ENCODE measurements at regions not wholly inside any gene's neighbourhood (a gene's known extent, or its start where the extent isn't known, plus 50 kb on each side); places are given as distances from the start of the nearest gene placed in this dataset.
"Not testable (repeated sequence)": the region's sequence is repeated elsewhere in the genome, so short reads cannot be mapped to it uniquely, and the experiment has no call there.

GRCh38 chrX:92241249-92241648 is 462.1 kb downstream of the PCDH11X start:
- Mint-ChIP-seq H3K4me1 (ENCODE audit: low read depth) (no peaks in the 10 kb centered on the region), H3K27me3 (peaks cover 2% of the 10 kb centered on the region), H3K9me3 (no peaks in the 10 kb centered on the region), H3K4me3 (no peak overlapping the region), H3K27ac (no peak overlapping the region), H3K36me3 (ENCODE audit: low read depth) (no peaks in the 10 kb centered on the region)
- DNase-seq, result no peak

GRCh38 chrX:92247076-92247475 is 467.9 kb downstream of the PCDH11X start:
- DNase-seq, result no peak
- Mint-ChIP-seq H3K27me3 (no peaks in the 10 kb centered on the region), H3K27ac (no peak overlapping the region), H3K4me3 (no peak overlapping the region), H3K36me3 (ENCODE audit: low read depth) (no peaks in the 10 kb centered on the region), H3K4me1 (ENCODE audit: low read depth) (no peaks in the 10 kb centered on the region), H3K9me3 (no peaks in the 10 kb centered on the region)

- Mint-ChIP-seq H3K36me3 (ENCODE audit: low read depth) (no peaks in the 10 kb centered on the region), H3K4me3 (no peak overlapping the region), H3K27ac (no peak overlapping the region), H3K9me3 (peaks cover 2% of the 10 kb centered on the region), H3K4me1 (ENCODE audit: low read depth) (no peaks in the 10 kb centered on the region), H3K27me3 (no peaks in the 10 kb centered on the region)
- no peak for DNase-seq
These were observed 469.9 kb downstream of the PCDH11X start for GRCh38 chrX:92249125-92249524.

GRCh38 chrX:92260102-92260501 is 480.9 kb downstream of the PCDH11X start:
- no peak overlapping the region for H3K4me3 Mint-ChIP-seq
- DNase-seq, result no peak
- no peaks in the 10 kb centered on the region for H3K27me3 Mint-ChIP-seq
- no peak overlapping the region for H3K27ac Mint-ChIP-seq
- H3K4me1 Mint-ChIP-seq (ENCODE audit: low read depth), result no peaks in the 10 kb centered on the region
- H3K36me3 Mint-ChIP-seq (ENCODE audit: low read depth), result no peaks in the 10 kb centered on the region
- H3K9me3 Mint-ChIP-seq, result peaks cover 13% of the 10 kb centered on the region

- Mint-ChIP-seq H3K4me3 (no peak overlapping the region), H3K9me3 (no peaks in the 10 kb centered on the region), H3K4me1 (ENCODE audit: low read depth) (peaks cover 4% of the 10 kb centered on the region), H3K27me3 (peaks cover 3% of the 10 kb centered on the region), H3K27ac (no peak overlapping the region), H3K36me3 (ENCODE audit: low read depth) (no peaks in the 10 kb centered on the region)
- no peak for DNase-seq
These were observed 492.0 kb downstream of the PCDH11X start for GRCh38 chrX:92270936-92271855.

- DNase-seq; H3K9me3 Mint-ChIP-seq; H3K27ac Mint-ChIP-seq; H3K27me3 Mint-ChIP-seq; H3K4me3 Mint-ChIP-seq; H3K36me3 Mint-ChIP-seq (ENCODE audit: low read depth); H3K4me1 Mint-ChIP-seq (ENCODE audit: low read depth): not testable (repeated sequence)
These were observed 499.4 kb downstream of the PCDH11X start for GRCh38 chrX:92278556-92278955.

GRCh38 chrX:92280347-92280746 is 501.2 kb downstream of the PCDH11X start:
- not testable (repeated sequence) for H3K36me3 Mint-ChIP-seq (ENCODE audit: low read depth); H3K9me3 Mint-ChIP-seq; H3K27me3 Mint-ChIP-seq; H3K4me1 Mint-ChIP-seq (ENCODE audit: low read depth); DNase-seq; H3K4me3 Mint-ChIP-seq; H3K27ac Mint-ChIP-seq

- no peaks in the 10 kb centered on the region for H3K27me3 Mint-ChIP-seq
These were observed 504.1 kb downstream of the PCDH11X start for GRCh38 chrX:92283308-92283707.

GRCh38 chrX:92298067-92298466 is 518.9 kb downstream of the PCDH11X start:
- not testable (repeated sequence) for H3K9me3 Mint-ChIP-seq; H3K4me3 Mint-ChIP-seq; DNase-seq; H3K4me1 Mint-ChIP-seq (ENCODE audit: low read depth); H3K27ac Mint-ChIP-seq; H3K27me3 Mint-ChIP-seq; H3K36me3 Mint-ChIP-seq (ENCODE audit: low read depth)

More at GRCh38 chrX:92283308-92283707, 504.1 kb downstream of the PCDH11X start:
- Mint-ChIP-seq H3K4me3 (no peak overlapping the region), H3K4me1 (ENCODE audit: low read depth) (no peaks in the 10 kb centered on the region), H3K36me3 (ENCODE audit: low read depth) (no peaks in the 10 kb centered on the region), H3K27ac (no peak overlapping the region), H3K9me3 (no peaks in the 10 kb centered on the region)
- no peak for DNase-seq

GRCh38 chrX:92333194-92333593 is 554.0 kb downstream of the PCDH11X start:
- not testable (repeated sequence) for H3K9me3 Mint-ChIP-seq, H3K4me3 Mint-ChIP-seq, H3K27me3 Mint-ChIP-seq

GRCh38 chrX:92351065-92351464 is 571.9 kb downstream of the PCDH11X start:
- not testable (repeated sequence) for H3K4me3 Mint-ChIP-seq; H3K27me3 Mint-ChIP-seq; H3K36me3 Mint-ChIP-seq (ENCODE audit: low read depth); DNase-seq; H3K27ac Mint-ChIP-seq; H3K4me1 Mint-ChIP-seq (ENCODE audit: low read depth); H3K9me3 Mint-ChIP-seq

More at GRCh38 chrX:92333194-92333593, 554.0 kb downstream of the PCDH11X start:
- H3K4me1 Mint-ChIP-seq (ENCODE audit: low read depth); DNase-seq; H3K27ac Mint-ChIP-seq; H3K36me3 Mint-ChIP-seq (ENCODE audit: low read depth): not testable (repeated sequence)

GRCh38 chrX:92351511-92351910 is 572.3 kb downstream of the PCDH11X start:
- Mint-ChIP-seq H3K27ac (no peak overlapping the region), H3K9me3 (no peaks in the 10 kb centered on the region), H3K4me3 (no peak overlapping the region), H3K4me1 (ENCODE audit: low read depth) (no peaks in the 10 kb centered on the region), H3K27me3 (no peaks in the 10 kb centered on the region), H3K36me3 (ENCODE audit: low read depth) (no peaks in the 10 kb centered on the region)
- DNase-seq, result no peak
